DMS79 treated with DMSO at 0.1 percent for 48 hours (cell line): ENCODE measurements at regions not wholly inside any gene's neighbourhood (a gene's known extent, or its start where the extent isn't known, plus 50 kb on each side); places are given as distances from the start of the nearest gene placed in this dataset.
"Not testable (repeated sequence)": the region's sequence is repeated elsewhere in the genome, so short reads cannot be mapped to it uniquely, and the experiment has no call there.

Experiments
- DNase-seq: peaks from one replicate; lab custom pipeline; 2025; lab: John Stamatoyannopoulos, UW

GRCh38 chr1:24268555-24268954 lies 50.6 kb upstream of the GRHL3 start:
- DNase-seq: not testable (repeated sequence)

GRCh38 chr1:24266998-24267397 lies 52.2 kb upstream of the GRHL3 start:
- DNase-seq: no peak

DNA sequence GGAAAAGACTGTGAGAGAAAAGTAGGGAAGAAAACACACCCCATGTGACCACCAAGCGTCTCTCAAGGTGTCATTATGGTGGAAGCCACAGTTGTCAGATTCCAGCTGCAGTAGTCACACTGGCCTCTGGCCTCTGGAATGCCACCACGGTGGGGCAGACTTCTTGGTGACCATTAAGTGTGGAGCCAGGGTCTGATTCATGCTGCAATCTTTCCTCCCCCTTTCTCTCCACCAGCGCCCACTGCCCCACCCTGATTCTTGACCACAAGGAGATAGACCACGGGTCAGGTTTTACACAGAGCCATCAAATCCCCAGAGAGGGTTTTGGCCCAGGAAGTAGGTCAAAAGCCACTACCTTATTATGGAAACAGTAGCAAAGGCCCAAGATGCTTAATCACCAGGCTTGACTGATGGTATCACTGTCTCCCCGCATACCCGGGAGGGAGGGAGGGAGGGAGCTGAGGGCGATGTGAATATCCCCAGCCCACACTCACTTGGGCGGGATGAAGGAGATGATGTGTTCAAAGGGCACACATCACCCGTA lies 52.7 kb upstream of the GRHL3 start:
- no peak for DNase-seq

DNA sequence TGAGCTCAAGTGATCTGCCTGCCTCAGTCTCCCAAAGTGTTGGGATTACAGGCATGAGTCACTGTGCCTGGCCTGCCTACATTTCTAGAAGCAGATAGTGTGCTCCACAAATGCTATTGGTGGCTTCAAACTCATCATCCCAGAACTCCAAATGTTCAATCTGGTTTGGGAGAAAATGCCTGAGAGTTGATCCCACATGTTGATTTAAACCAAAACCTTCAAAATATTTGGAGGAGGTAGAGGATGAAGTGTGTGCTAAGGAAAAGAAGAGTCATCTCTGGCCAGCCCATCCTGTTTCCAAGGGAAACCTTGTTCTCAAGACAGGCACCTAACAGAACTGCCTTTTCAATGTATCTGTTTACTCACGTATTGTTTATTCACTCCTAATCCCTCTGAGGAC lies 55.4 kb upstream of the GRHL3 start:
- DNase-seq: no peak

- no peak for DNase-seq
Observed at GRCh38 chr1:24263211-24263610, 55.9 kb upstream of the GRHL3 start.

GRCh38 chr1:24261977-24262376 lies 57.2 kb upstream of the GRHL3 start:
- no peak for DNase-seq

GRCh38 chr1:24258735-24259424 lies 60.3 kb upstream of the GRHL3 start:
- no peak for DNase-seq

DNA sequence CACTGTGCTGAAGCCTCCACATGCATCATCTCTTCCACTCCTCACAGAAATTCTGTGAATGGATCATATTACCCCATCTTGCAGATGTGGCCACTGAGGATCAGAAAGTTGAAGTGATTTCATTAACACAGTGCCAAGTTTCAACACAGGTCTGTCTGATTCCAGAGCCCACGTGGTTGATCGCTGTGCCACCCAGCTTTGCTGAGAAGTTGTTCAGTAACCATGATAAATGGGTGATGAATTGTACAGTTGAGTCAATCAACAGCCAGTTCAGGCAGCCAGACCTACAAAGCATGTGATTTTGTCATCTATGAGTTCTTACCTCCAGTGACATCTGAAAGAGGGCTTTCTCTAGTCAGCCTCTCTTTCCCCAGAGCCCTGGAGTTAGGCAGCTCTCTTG lies 61.8 kb upstream of the GRHL3 start:
- no peak for DNase-seq

- DNase-seq: no peak
Observed at GRCh38 chr1:24256687-24257086, 62.5 kb upstream of the GRHL3 start.

GRCh38 chr1:24255226-24255625 lies 63.9 kb upstream of the GRHL3 start:
- no peak for DNase-seq

DNA sequence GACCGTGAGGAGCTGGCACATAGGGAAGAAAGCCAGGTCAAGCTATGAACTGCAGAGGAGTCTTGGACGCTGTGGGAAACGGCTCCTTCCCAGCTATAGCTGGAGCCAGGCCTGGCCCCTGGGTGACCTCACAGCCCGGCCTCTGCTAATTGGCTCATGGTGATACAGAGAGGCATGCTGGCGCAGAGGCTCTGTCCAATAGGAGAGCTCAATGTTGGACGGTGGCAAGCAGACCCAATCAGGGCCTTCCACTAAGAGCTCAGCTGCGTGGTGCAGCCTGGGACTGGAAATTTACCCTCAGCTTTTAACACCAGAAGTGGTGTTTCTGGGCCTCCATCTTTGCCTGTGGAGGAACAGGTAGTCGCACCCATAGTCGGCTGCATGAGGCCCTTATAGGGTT lies 64.4 kb upstream of the GRHL3 start:
- DNase-seq: no peak

DNA sequence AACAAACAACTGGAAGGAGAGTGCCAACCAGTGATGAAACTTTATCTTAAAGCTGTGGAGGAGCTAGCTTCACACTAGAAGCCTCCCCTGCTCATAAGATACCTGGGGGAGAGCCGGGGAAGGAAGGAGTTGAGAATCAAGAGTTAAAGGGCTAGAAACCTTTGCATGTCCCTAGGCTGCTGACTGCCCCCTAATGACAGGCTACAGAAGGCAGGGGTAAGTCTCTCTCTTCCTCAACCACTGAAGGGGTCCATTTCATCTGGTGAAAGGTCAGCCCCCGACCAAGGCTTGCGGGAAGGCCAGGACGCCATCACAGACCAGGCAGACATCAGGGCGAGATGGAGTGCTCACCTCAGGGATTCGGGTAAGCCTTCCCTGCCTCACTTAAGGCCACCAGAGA lies 65.6 kb upstream of the GRHL3 start:
- DNase-seq: no peak

DNA sequence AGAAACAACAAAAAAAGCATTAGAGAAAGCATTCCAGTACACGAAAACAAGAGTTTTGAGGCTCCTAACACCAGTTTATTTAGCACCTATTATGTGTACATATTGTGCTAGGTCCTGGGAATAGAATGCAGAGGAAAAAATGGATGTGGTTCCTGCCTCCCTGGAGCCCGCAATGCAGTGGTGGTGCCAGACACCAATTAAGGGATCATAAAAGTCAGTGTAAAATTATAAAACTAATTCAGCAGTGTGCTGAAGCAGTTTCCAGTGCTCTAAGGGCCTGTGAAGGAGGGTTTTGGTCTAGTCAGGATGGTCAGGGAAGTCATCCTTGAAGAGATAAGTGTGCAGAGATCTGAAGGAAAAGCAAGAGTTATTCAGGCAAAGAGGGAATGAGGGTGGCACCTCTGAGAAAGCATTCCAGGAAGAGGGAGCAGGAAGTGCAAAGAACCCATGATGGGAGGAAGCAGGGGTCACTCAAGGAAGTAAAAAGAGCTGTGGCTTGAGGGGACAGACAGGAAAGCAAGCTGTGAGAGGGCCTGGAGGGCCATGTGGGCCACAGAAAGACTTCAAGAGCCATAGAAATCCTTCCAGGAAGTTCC lies 65.2 kb upstream of the IFNLR1 start:
- peak; percentile 59 for DNase-seq

GRCh38 chr1:24251501-24251900 lies 64.4 kb upstream of the IFNLR1 start:
- no peak for DNase-seq

GRCh38 chr1:24250791-24251190 lies 63.7 kb upstream of the IFNLR1 start:
- no peak for DNase-seq

- no peak for DNase-seq
Observed at GRCh38 chr1:24250224-24250623, 63.1 kb upstream of the IFNLR1 start.

DNA sequence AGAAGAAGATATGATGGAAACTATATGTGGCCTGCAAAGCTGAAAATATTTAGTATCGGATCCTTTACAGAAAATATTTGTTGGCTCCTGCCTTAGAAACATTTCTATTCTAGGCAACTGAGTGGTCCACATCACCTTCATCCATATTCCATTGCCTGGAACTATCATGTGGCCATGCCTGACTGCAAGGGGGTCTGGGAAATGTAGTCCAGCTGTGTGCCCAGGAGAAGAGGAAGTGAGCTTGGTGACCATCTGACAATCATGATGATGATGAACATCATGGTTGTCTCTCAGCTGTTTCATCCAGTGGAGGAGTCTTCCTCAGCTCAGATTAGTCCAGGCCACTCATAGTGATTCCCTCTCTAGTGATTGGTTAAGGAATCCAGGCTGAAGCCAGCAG lies 61.8 kb upstream of the IFNLR1 start:
- no peak for DNase-seq

GRCh38 chr1:24247337-24247736 lies 60.2 kb upstream of the IFNLR1 start:
- not testable (repeated sequence) for DNase-seq

DNA sequence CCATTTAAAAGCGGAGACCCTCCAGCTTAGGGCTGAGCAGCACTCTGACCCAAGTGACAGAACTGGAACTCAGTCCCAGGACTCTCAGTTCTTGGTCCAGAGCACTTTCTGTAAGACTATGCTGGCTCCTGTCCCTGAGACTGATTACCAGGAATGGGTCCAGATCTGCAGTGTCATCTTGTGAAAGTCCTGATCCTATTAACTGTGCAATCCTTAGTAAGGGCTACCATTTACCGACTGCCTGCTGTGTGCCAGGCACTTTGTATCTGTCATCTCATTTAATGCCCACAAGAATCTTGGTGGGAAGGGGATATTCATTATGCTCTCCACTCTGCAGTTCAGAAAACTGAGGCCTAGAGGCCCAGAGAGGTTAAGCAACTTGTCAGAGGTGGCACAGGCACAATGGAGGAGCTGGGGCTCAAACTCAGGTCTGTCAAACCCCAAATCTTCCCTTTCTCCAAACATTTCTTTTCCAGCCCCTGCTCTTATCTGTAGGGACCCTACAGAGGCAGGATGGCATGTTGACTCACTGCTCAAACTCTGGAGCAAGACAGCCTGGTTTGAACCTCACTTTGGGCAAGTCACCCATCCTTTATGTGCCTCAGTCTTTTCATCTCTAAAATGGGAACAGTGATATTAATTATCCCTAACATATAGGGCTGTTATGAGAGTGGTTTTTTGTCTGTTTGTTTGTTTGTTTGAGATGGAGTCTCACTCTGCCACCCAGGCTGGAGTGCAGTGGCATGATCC lies 57.6 kb upstream of the IFNLR1 start:
- no peak for DNase-seq

GRCh38 chr1:24237750-24238395 lies 50.8 kb upstream of the IFNLR1 start:
- no peak for DNase-seq

- DNase-seq: peak; percentile 58
Observed at GRCh38 chr1:24236789-24237371, 49.8 kb upstream of the IFNLR1 start.
